ENCODE measurements at regions not wholly inside any gene's neighbourhood (a gene's known extent, or its start where the extent isn't known, plus 50 kb on each side); places are given as distances from the start of the nearest gene placed in this dataset.

DNA sequence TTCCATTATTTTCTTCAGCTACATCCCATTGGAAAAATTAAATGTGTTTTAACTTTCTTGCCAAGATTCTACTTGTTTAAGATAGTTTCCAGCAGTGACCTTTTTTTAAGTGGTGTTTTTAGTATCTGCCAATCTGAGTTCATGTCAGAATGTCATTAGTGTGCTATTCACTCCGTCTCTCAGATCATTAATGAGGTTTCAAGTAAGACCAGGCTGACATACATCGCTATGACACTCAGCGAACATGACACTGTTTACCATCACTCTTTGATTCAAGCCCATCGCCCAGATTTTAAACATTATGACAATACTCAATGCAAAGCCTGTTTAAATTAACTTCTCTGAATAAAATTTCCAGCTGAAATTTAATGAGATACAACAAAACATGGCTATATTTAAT is 272.0 kb upstream of the KYNU start:
- TF ChIP-seq, protein P1, sequence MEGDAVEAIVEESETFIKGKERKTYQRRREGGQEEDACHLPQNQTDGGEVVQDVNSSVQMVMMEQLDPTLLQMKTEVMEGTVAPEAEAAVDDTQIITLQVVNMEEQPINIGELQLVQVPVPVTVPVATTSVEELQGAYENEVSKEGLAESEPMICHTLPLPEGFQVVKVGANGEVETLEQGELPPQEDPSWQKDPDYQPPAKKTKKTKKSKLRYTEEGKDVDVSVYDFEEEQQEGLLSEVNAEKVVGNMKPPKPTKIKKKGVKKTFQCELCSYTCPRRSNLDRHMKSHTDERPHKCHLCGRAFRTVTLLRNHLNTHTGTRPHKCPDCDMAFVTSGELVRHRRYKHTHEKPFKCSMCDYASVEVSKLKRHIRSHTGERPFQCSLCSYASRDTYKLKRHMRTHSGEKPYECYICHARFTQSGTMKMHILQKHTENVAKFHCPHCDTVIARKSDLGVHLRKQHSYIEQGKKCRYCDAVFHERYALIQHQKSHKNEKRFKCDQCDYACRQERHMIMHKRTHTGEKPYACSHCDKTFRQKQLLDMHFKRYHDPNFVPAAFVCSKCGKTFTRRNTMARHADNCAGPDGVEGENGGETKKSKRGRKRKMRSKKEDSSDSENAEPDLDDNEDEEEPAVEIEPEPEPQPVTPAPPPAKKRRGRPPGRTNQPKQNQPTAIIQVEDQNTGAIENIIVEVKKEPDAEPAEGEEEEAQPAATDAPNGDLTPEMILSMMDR (conservative IDR thresholded peaks at IDR 0.05; ENCODE audit: low read length): no peak
- TF ChIP-seq EZH2phosphoT487 (IDR thresholded peaks at IDR 0.05; ENCODE audit: borderline replicate concordance): no peak

Measured in Loucy (cell line).